K562 (cell line): ENCODE measurements at regions not wholly inside any gene's neighbourhood (a gene's known extent, or its start where the extent isn't known, plus 50 kb on each side); places are given as distances from the start of the nearest gene placed in this dataset.

Source experiments
- HOMEZ ChIP-seq: fragments of 250-450 bp; sonication (Bioruptor Pico); IDR thresholded peaks from 2 replicates; pipeline ENCODE4 v1.4.0; 2020; ENCODE audit warnings: mild to moderate bottlenecking, moderate library complexity
- POLR2AphosphoS5 ChIP-seq: IDR thresholded peaks from 2 replicates; pipeline ENCODE4 v1.6.1; 2011; ENCODE audit warnings: mild to moderate bottlenecking, low read depth, low read length, moderate library complexity; ENCODE audit not compliant: control insufficient read depth, insufficient read depth
- SMAD3 ChIP-seq: fragments of 450-650 bp; formaldehyde crosslinking; conservative IDR thresholded peaks from 2 replicates; pipeline ENCODE4 v1.4.0; 2020; ENCODE audit warnings: mild to moderate bottlenecking
- ZZZ3 ChIP-seq: fragments of 450-650 bp; IDR thresholded peaks from 2 replicates; pipeline ENCODE4 v1.6.1; 2016; ENCODE audit warnings: antibody characterized with exemption, mild to moderate bottlenecking, moderate library complexity

- no peak for TF ChIP-seq POLR2AphosphoS5
- no peak for TF ChIP-seq ZZZ3
- TF ChIP-seq HOMEZ (CRISPR knock-in tag), result no peak
- TF ChIP-seq SMAD3 (CRISPR knock-in tag), result no peak
These were observed 373.7 kb upstream of the GOLIM4 start for GRCh38 chr3:168469436-168469835.
